ENCODE measurements at regions not wholly inside any gene's neighbourhood (a gene's known extent, or its start where the extent isn't known, plus 50 kb on each side); places are given as distances from the start of the nearest gene placed in this dataset.

- TF ChIP-seq, protein P1, sequence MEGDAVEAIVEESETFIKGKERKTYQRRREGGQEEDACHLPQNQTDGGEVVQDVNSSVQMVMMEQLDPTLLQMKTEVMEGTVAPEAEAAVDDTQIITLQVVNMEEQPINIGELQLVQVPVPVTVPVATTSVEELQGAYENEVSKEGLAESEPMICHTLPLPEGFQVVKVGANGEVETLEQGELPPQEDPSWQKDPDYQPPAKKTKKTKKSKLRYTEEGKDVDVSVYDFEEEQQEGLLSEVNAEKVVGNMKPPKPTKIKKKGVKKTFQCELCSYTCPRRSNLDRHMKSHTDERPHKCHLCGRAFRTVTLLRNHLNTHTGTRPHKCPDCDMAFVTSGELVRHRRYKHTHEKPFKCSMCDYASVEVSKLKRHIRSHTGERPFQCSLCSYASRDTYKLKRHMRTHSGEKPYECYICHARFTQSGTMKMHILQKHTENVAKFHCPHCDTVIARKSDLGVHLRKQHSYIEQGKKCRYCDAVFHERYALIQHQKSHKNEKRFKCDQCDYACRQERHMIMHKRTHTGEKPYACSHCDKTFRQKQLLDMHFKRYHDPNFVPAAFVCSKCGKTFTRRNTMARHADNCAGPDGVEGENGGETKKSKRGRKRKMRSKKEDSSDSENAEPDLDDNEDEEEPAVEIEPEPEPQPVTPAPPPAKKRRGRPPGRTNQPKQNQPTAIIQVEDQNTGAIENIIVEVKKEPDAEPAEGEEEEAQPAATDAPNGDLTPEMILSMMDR (IDR thresholded peaks at IDR 0.05; ENCODE audit: insufficient read depth, low read length), result no peak
- peak; percentile 12 for DNase-seq (ENCODE audit: low read depth)
- H3K4me3 ChIP-seq (ENCODE audit: low read depth, low read length), result no peak overlapping the region
These were observed 80.7 kb downstream of the INHBA start for GRCh38 chr7:41621953-41622831.

DNA sequence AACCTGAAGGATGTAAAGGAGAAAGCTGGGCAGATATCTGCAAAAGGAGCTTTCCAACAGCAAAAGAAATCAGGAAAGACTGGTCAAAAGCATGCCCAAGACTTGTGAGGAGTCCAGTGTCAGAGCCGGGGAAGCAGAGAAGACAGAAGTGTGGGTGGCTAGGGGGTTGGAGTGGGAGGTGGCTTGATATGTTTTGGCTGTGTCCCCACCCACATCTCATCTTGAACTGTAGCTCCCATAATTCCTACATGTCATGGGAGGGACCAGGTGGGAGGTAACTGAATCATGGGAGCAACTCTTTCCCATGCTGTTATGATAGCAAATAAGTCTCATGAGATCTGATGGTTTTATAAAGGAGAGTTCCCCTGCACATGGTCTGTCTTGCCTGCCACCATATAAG, 84.9 kb downstream of the INHBA start:
- H3K4me3 ChIP-seq (ENCODE audit: low read depth, low read length), result no peak overlapping the region
- no peak for DNase-seq (ENCODE audit: low read depth)
- TF ChIP-seq, protein P1 (IDR thresholded peaks at IDR 0.05; ENCODE audit: insufficient read depth, low read length), result no peak

- no peak for DNase-seq (ENCODE audit: low read depth)
- TF ChIP-seq, protein P1 (IDR thresholded peaks at IDR 0.05; ENCODE audit: insufficient read depth, low read length), result no peak
- no peak overlapping the region for H3K4me3 ChIP-seq (ENCODE audit: low read depth, low read length)
These were observed 90.1 kb downstream of the INHBA start for GRCh38 chr7:41612798-41613197.

DNA sequence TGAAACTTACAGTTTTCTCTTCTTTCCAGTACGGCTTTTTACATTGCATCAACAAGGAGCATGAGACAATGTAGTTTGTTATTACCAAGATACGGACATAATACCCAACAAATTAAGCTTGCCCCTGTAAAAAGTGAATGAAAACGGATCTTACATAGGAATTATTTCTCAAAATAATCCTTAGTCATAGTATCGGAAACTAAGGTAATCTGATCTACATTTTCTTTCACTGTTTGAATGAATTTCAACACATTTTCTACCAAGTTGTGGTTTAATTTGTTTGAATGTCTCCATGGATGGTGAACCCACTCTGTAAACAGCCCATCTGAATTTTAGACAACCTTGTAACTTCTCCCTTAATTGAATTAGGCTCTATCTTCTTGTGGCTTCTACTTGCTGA, 90.5 kb downstream of the INHBA start:
- no peak overlapping the region for H3K4me3 ChIP-seq (ENCODE audit: low read depth, low read length)
- DNase-seq (ENCODE audit: low read depth), result no peak
- TF ChIP-seq, protein P1 (IDR thresholded peaks at IDR 0.05; ENCODE audit: insufficient read depth, low read length), result no peak

- TF ChIP-seq, protein P1 (IDR thresholded peaks at IDR 0.05; ENCODE audit: insufficient read depth, low read length), result no peak
- DNase-seq (ENCODE audit: low read depth), result no peak
- H3K4me3 ChIP-seq (ENCODE audit: low read depth, low read length), result no peak overlapping the region
These were observed 94.4 kb downstream of the INHBA start for GRCh38 chr7:41608447-41608846.

DNA sequence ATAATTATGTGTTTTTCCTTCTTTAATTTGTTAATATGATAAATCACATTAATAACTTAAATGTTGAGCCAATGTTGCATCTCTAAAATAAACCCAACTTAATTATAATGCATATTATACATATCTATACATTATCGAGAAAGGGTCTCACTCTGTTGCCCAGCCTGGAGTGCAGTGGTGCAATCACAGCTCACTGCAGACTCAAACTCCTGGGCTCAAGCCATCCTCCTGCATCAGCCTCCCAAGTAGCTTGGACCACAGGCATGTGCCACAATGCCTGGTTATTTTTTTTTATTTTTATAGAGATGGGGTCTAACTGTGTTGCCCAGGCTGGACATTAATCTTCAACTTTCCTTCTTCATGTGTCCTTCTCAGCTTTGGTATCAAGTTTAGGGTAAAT, 98.9 kb downstream of the INHBA start:
- H3K4me3 ChIP-seq (ENCODE audit: low read depth, low read length), result no peak overlapping the region
- TF ChIP-seq, protein P1 (IDR thresholded peaks at IDR 0.05; ENCODE audit: insufficient read depth, low read length), result no peak
- DNase-seq (ENCODE audit: low read depth), result no peak

Data from fibroblast of the aortic adventitia (primary cell).